ENCODE measurements at regions not wholly inside any gene's neighbourhood (a gene's known extent, or its start where the extent isn't known, plus 50 kb on each side); places are given as distances from the start of the nearest gene placed in this dataset.

DNA sequence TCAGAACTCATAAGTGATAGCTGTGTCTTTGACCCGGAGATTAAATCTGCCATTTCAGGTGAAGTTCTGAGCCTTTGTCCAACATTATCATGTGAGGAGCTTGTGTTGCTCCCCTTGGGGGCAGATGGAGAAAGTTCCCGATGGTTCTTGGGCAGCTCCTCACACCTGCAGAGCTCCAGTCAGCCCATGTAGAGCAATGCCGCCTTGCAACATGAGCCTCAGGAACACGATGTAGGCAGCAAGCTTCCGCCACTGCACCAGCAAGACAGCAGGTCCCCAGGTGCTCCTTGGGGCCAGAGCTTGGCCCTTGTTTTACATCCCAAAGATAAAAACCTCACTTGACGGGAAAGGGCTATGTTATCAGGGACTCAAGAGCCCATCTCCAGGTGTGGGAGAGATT lies 292.7 kb downstream of the IRX1 start:
- WGBS, 3 donors = 80 to 88% (median 86%) methylated on average over 6 of the region's 6 CpGs
- DNase-seq = no peak
- H3K4me3 ChIP-seq (ENCODE audit: low read depth in 1 of 3, low read length in 3 of 3) = no peak overlapping the region

GRCh38 chr5:3889412-3890142 lies 293.9 kb downstream of the IRX1 start:
- no peak for FAIRE-seq
- Histone ChIP-seq H3K27me3 (ENCODE audit: control insufficient read depth in 3 of 3, insufficient read depth in 3 of 3, low read length in 3 of 3) (no peaks in the 10 kb centered on the region), H3K36me3 (ENCODE audit: control insufficient read depth in 3 of 3, insufficient read depth in 2 of 3, low read depth in 1 of 3, low read length in 3 of 3) (no peaks in the 10 kb centered on the region), H3K27ac (ENCODE audit: low read depth in 1 of 3, low read length in 2 of 3) (no peak overlapping the region), H3K4me3 (ENCODE audit: low read depth in 1 of 3, low read length in 3 of 3) (no peak overlapping the region), H3K4me1 (ENCODE audit: control insufficient read depth in 3 of 3, insufficient read depth in 2 of 3, low read depth in 1 of 3, low read length in 2 of 3) (no peaks in the 10 kb centered on the region), H3K9me3 (ENCODE audit: control insufficient read depth in 2 of 2, insufficient read depth in 1 of 2, low read depth in 1 of 2, low read length in 1 of 2) (peaks cover 0 to 2% of the 10 kb centered on the region in 2 donors)
- WGBS, 3 donors = 67 to 72% (median 70%) methylated on average over 12 of the region's 12 CpGs
- no peak for DNase-seq

More for the DNA sequence above, 292.7 kb downstream of the IRX1 start:
- no peak for FAIRE-seq
- no peaks in the 10 kb centered on the region for H3K36me3 ChIP-seq (ENCODE audit: control insufficient read depth in 3 of 3, insufficient read depth in 2 of 3, low read depth in 1 of 3, low read length in 3 of 3)
- no peaks in the 10 kb centered on the region for H3K27me3 ChIP-seq (ENCODE audit: control insufficient read depth in 3 of 3, insufficient read depth in 3 of 3, low read length in 3 of 3)
- H3K9me3 ChIP-seq (ENCODE audit: control insufficient read depth in 2 of 2, insufficient read depth in 1 of 2, low read depth in 1 of 2, low read length in 1 of 2) = peaks cover 0 to 2% of the 10 kb centered on the region in 2 donors
- no peak overlapping the region for H3K27ac ChIP-seq (ENCODE audit: low read depth in 1 of 3, low read length in 2 of 3)
- H3K4me1 ChIP-seq (ENCODE audit: control insufficient read depth in 3 of 3, insufficient read depth in 2 of 3, low read depth in 1 of 3, low read length in 2 of 3) = no peaks in the 10 kb centered on the region

- H3K36me3 ChIP-seq (ENCODE audit: control insufficient read depth in 3 of 3, insufficient read depth in 2 of 3, low read depth in 1 of 3, low read length in 3 of 3) = no peaks in the 10 kb centered on the region
- H3K4me3 ChIP-seq (ENCODE audit: low read depth in 1 of 3, low read length in 3 of 3) = no peak overlapping the region
- H3K9me3 ChIP-seq (ENCODE audit: control insufficient read depth in 2 of 2, insufficient read depth in 1 of 2, low read depth in 1 of 2, low read length in 1 of 2) = peaks cover 0 to 2% of the 10 kb centered on the region in 2 donors
- H3K4me1 ChIP-seq (ENCODE audit: control insufficient read depth in 3 of 3, insufficient read depth in 2 of 3, low read depth in 1 of 3, low read length in 2 of 3) = no peaks in the 10 kb centered on the region
- no peak overlapping the region for H3K27ac ChIP-seq (ENCODE audit: low read depth in 1 of 3, low read length in 2 of 3)
- WGBS, 3 donors = 40 to 55% (median 43%) methylated on average over 3 of the region's 3 CpGs
- no peaks in the 10 kb centered on the region for H3K27me3 ChIP-seq (ENCODE audit: control insufficient read depth in 3 of 3, insufficient read depth in 3 of 3, low read length in 3 of 3)
- no peak for DNase-seq
- FAIRE-seq = no peak
These were observed 295.5 kb downstream of the IRX1 start for GRCh38 chr5:3891113-3891512.

GRCh38 chr5:3893527-3893926 lies 297.9 kb downstream of the IRX1 start:
- Histone ChIP-seq H3K27ac (ENCODE audit: low read depth in 1 of 3, low read length in 2 of 3) (no peak overlapping the region), H3K4me3 (ENCODE audit: low read depth in 1 of 3, low read length in 3 of 3) (no peak overlapping the region), H3K9me3 (ENCODE audit: control insufficient read depth in 2 of 2, insufficient read depth in 1 of 2, low read depth in 1 of 2, low read length in 1 of 2) (peaks cover 0 to 2% of the 10 kb centered on the region in 2 donors), H3K27me3 (ENCODE audit: control insufficient read depth in 3 of 3, insufficient read depth in 3 of 3, low read length in 3 of 3) (no peaks in the 10 kb centered on the region), H3K4me1 (ENCODE audit: control insufficient read depth in 3 of 3, insufficient read depth in 2 of 3, low read depth in 1 of 3, low read length in 2 of 3) (no peaks in the 10 kb centered on the region), H3K36me3 (ENCODE audit: control insufficient read depth in 3 of 3, insufficient read depth in 2 of 3, low read depth in 1 of 3, low read length in 3 of 3) (no peaks in the 10 kb centered on the region)
- DNase-seq (no peak), FAIRE-seq (no peak)

GRCh38 chr5:3893975-3894374 lies 298.3 kb downstream of the IRX1 start:
- Histone ChIP-seq H3K27me3 (ENCODE audit: control insufficient read depth in 3 of 3, insufficient read depth in 3 of 3, low read length in 3 of 3) (no peaks in the 10 kb centered on the region), H3K4me1 (ENCODE audit: control insufficient read depth in 3 of 3, insufficient read depth in 2 of 3, low read depth in 1 of 3, low read length in 2 of 3) (no peaks in the 10 kb centered on the region), H3K36me3 (ENCODE audit: control insufficient read depth in 3 of 3, insufficient read depth in 2 of 3, low read depth in 1 of 3, low read length in 3 of 3) (no peaks in the 10 kb centered on the region), H3K9me3 (ENCODE audit: control insufficient read depth in 2 of 2, insufficient read depth in 1 of 2, low read depth in 1 of 2, low read length in 1 of 2) (no peaks in the 10 kb centered on the region), H3K4me3 (ENCODE audit: low read depth in 1 of 3, low read length in 3 of 3) (no peak overlapping the region), H3K27ac (ENCODE audit: low read depth in 1 of 3, low read length in 2 of 3) (no peak overlapping the region)
- 77 to 93% (median 79%) methylated on average over 1 of the region's 1 CpG for WGBS, 3 donors
- DNase-seq = no peak
- no peak for FAIRE-seq

- Histone ChIP-seq H3K9me3 (ENCODE audit: control insufficient read depth in 2 of 2, insufficient read depth in 1 of 2, low read depth in 1 of 2, low read length in 1 of 2) (no peaks in the 10 kb centered on the region), H3K4me3 (ENCODE audit: low read depth in 1 of 3, low read length in 3 of 3) (no peak overlapping the region), H3K4me1 (ENCODE audit: control insufficient read depth in 3 of 3, insufficient read depth in 2 of 3, low read depth in 1 of 3, low read length in 2 of 3) (no peaks in the 10 kb centered on the region), H3K27ac (ENCODE audit: low read depth in 1 of 3, low read length in 2 of 3) (no peak overlapping the region), H3K27me3 (ENCODE audit: control insufficient read depth in 3 of 3, insufficient read depth in 3 of 3, low read length in 3 of 3) (no peaks in the 10 kb centered on the region), H3K36me3 (ENCODE audit: control insufficient read depth in 3 of 3, insufficient read depth in 2 of 3, low read depth in 1 of 3, low read length in 3 of 3) (no peaks in the 10 kb centered on the region)
- WGBS, 3 donors = 67 to 87% (median 84%) methylated on average over 5 of the region's 5 CpGs
- no peak for DNase-seq
- no peak for FAIRE-seq
These were observed 300.5 kb downstream of the IRX1 start for GRCh38 chr5:3896098-3896497.

GRCh38 chr5:3899093-3899492 lies 303.5 kb downstream of the IRX1 start:
- 64 to 71% (median 64%) methylated on average over 5 of the region's 5 CpGs for WGBS, 3 donors
- no peaks in the 10 kb centered on the region for H3K36me3 ChIP-seq (ENCODE audit: control insufficient read depth in 3 of 3, insufficient read depth in 2 of 3, low read depth in 1 of 3, low read length in 3 of 3)

GRCh38 chr5:3904584-3904983 lies 309.0 kb downstream of the IRX1 start:
- Histone ChIP-seq H3K36me3 (ENCODE audit: control insufficient read depth in 3 of 3, insufficient read depth in 2 of 3, low read depth in 1 of 3, low read length in 3 of 3) (no peaks in the 10 kb centered on the region), H3K9me3 (ENCODE audit: control insufficient read depth in 2 of 2, insufficient read depth in 1 of 2, low read depth in 1 of 2, low read length in 1 of 2) (no peaks in the 10 kb centered on the region), H3K4me3 (ENCODE audit: low read depth in 1 of 3, low read length in 3 of 3) (no peak overlapping the region), H3K27me3 (ENCODE audit: control insufficient read depth in 3 of 3, insufficient read depth in 3 of 3, low read length in 3 of 3) (no peaks in the 10 kb centered on the region), H3K4me1 (ENCODE audit: control insufficient read depth in 3 of 3, insufficient read depth in 2 of 3, low read depth in 1 of 3, low read length in 2 of 3) (no peaks in the 10 kb centered on the region), H3K27ac (ENCODE audit: low read depth in 1 of 3, low read length in 2 of 3) (no peak overlapping the region)
- FAIRE-seq (no peak), DNase-seq (no peak)
- WGBS, 3 donors = 78 to 91% (median 85%) methylated on average over 8 of the region's 8 CpGs

More at GRCh38 chr5:3899093-3899492, 303.5 kb downstream of the IRX1 start:
- Histone ChIP-seq H3K27ac (ENCODE audit: low read depth in 1 of 3, low read length in 2 of 3) (no peak overlapping the region), H3K9me3 (ENCODE audit: control insufficient read depth in 2 of 2, insufficient read depth in 1 of 2, low read depth in 1 of 2, low read length in 1 of 2) (no peaks in the 10 kb centered on the region), H3K27me3 (ENCODE audit: control insufficient read depth in 3 of 3, insufficient read depth in 3 of 3, low read length in 3 of 3) (no peaks in the 10 kb centered on the region), H3K4me1 (ENCODE audit: control insufficient read depth in 3 of 3, insufficient read depth in 2 of 3, low read depth in 1 of 3, low read length in 2 of 3) (no peaks in the 10 kb centered on the region), H3K4me3 (ENCODE audit: low read depth in 1 of 3, low read length in 3 of 3) (no peak overlapping the region)
- DNase-seq (no peak), FAIRE-seq (no peak)

GRCh38 chr5:3905031-3905430 lies 309.4 kb downstream of the IRX1 start:
- Histone ChIP-seq H3K27me3 (ENCODE audit: control insufficient read depth in 3 of 3, insufficient read depth in 3 of 3, low read length in 3 of 3) (no peaks in the 10 kb centered on the region), H3K4me3 (ENCODE audit: low read depth in 1 of 3, low read length in 3 of 3) (no peak overlapping the region), H3K27ac (ENCODE audit: low read depth in 1 of 3, low read length in 2 of 3) (no peak overlapping the region), H3K4me1 (ENCODE audit: control insufficient read depth in 3 of 3, insufficient read depth in 2 of 3, low read depth in 1 of 3, low read length in 2 of 3) (no peaks in the 10 kb centered on the region), H3K36me3 (ENCODE audit: control insufficient read depth in 3 of 3, insufficient read depth in 2 of 3, low read depth in 1 of 3, low read length in 3 of 3) (no peaks in the 10 kb centered on the region), H3K9me3 (ENCODE audit: control insufficient read depth in 2 of 2, insufficient read depth in 1 of 2, low read depth in 1 of 2, low read length in 1 of 2) (no peaks in the 10 kb centered on the region)
- DNase-seq = no peak
- FAIRE-seq = no peak
- WGBS, 3 donors = 79 to 87% (median 81%) methylated on average over 7 of the region's 7 CpGs

Data from small intestine (tissue), 7 donors.